ENCODE measurements at regions not wholly inside any gene's neighbourhood (a gene's known extent, or its start where the extent isn't known, plus 50 kb on each side); places are given as distances from the start of the nearest gene placed in this dataset.

DNA sequence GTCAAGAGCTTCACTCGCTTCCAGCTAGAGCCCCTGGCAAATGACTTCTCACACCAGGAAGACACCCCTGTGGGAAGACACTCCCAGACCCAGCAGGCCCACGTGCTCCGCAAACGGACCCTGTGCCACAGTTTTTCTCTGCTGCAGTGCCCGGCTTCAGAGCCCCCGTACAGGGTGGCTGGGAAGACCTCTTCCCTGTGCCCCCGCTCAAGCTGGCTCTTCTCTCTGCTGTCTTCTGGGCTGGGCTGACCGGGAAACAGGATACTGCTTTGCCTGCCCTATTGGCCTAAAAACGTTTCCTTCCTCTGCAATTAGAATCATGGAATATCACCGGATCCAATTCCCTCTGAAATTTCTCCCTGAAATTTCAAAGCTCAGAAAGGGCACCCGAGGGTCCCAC is 63.7 kb upstream of the CRHR1 start:
- DNase-seq (ENCODE audit: low read depth) = no peak

DNA sequence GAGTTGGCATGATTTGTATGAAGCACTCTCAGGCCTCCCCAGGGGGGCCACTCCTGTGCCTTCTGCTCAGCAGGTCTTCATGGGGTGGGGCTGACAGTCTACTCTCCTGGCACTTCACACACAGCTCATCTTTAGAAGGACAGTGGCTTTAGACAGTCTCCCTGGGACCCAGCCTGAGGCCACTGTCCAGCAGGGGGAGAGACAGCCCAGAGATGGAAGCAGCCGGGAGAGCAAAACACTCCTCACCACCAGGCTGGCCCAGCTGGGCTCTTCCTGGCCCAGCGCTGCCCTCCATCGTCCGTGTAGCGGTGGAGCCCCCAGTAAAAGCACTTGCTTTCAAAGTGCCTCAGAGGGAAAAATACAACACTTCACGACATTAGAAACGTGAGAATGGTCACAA is 62.0 kb upstream of the CRHR1 start:
- DNase-seq (ENCODE audit: low read depth) = no peak

DNA sequence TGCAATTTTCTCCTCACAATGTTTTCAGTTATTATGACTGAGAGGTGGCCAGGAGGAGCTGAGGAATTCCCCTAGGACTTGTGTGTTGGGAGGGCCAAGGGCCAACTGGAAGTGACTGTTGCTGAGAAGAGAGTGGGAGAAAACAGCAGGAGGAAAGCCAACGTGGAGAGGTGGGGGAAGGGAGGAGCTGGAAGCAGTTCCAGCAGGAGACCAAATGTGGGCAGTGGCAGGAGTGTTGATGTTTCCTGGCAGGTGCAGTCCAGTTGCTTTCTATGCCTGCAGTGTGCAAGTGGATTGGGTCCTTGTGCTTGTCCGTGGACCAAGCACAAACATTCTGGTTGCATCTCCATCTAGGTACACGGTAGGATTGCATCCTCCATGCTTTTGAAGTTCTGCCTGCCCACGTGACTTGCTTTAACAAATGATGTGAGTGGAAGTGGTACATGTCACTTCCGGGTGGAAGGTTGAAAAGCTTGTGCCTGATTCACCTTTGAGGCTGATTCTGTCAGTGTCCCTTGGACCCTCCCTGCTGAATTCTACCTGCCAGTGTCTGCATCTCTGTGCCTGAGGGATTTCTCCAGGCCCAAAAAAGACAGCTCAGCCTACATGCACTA is 54.7 kb upstream of the CRHR1 start:
- DNase-seq (ENCODE audit: low read depth) = no peak

DNA sequence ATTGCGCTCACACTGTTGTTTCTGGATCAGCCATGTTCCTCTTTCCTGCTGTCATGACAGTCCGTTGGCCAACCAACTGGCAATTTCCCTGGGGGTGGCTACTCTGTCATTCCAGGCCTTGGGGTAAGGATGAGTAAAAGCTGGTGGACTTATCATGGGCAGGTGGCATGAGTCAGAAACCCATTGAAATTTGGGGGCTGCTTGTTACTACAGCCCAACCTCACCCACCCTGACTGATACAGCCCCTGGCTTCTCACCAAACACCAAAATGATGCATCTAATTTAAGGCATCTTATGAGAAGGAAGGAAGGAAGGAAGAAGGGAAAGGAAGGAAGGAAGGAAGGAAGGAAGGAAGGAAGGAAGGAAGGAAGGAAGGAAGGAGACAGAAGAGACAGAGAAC is 53.9 kb upstream of the CRHR1 start:
- DNase-seq (ENCODE audit: low read depth) = no peak

DNA sequence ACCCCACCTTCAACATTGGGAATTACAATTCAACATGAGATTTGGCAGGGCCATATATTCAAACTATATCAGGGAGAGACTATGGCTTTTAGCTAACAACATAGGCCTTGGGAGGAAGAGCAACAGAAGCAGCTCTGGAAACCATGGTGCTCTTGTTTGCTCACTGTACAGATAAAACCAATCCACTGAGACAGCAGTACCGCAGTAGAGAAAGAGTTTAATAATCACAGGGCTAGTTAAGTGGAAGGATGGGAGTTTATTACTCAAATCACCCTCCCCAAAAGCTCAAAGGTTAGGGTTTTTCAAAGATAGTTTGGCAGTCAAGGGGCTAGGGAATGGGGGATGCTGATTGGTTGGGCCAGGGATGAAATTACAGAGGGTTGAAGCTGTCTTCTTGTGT is 52.7 kb upstream of the CRHR1 start:
- DNase-seq (ENCODE audit: low read depth) = no peak

DNA sequence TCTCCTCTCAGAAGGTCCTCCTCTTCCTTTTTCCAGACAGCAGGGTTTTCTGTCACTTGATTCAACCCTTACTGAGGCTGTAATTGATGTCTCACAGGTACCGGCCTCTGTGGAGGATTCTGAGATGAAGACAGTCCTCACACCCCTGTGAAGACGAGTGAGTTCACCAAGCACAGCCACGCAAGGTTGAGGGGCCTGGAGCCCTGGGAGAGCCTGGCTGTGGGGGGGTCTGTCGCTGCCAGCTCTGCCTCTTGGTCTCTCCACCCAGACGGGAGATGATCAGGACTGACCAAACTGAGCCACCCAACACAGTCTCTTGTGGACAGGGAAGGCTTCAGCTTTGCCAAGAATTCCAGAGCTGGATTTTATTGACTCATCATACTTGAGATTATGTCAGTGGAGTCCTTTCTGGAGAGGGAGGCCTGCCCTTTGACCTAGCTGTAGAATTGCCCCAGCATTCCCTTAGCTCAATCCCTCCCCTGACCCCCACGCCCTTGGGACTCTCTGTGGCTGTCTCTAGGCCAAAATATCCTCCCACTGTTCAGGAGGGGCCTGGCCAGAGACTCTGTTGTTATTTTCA is 51.1 kb upstream of the CRHR1 start:
- DNase-seq (ENCODE audit: low read depth) = no peak

DNA sequence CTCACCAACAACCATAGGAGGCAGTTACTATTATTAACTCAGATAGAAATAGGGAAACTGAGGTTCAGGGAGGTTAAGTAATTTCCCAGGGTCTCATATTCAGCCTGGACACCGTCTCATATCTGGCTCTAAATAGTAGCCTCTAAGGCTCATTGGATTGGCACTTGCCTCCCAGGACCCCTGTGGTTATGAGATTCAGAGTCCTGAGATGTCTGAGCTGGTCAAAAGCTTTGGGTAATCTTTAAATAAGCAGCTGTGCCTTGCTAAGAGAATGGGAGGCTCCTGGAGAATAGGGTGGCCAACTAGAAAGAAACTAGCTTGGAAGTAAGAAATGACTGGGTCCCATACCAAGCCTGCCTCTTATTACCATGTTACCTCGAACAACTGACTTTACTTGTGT is 50.3 kb upstream of the CRHR1 start:
- no peak for DNase-seq (ENCODE audit: low read depth)

Data from stromal cell of bone marrow (primary cell).